SKM-1 (cell line): ENCODE measurements at regions not wholly inside any gene's neighbourhood (a gene's known extent, or its start where the extent isn't known, plus 50 kb on each side); places are given as distances from the start of the nearest gene placed in this dataset.
A peak's percentile ranks its signal among the peaks of the same experiment; 100 is the strongest.
"Not testable (repeated sequence)": the region's sequence is repeated elsewhere in the genome, so short reads cannot be mapped to it uniquely, and the experiment has no call there.

Experiments
- DNase-seq: peaks from one replicate; lab custom pipeline; 2025; ENCODE audit not compliant: unreplicated experiment; lab: John Stamatoyannopoulos, UW

DNA sequence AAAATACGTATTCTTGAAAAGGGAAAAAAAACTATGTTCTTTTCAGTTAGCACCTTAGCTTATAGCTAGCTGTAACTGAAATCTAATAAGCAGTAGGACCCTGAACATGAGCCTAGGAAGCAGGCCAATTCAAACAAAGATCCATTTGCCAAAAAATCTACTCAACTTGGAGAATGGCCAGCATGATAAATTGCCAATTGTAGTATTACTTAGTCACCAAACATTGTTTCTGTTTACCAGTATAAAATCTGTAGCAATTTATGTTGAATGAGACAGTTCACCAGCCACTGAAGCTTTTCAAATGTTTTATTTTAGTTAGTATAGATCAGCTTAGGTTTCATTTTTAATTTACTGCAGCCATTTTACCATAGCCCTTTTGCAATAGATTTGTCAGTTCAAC lies 323.6 kb upstream of the DIPK2B start:
- DNase-seq = no peak

DNA sequence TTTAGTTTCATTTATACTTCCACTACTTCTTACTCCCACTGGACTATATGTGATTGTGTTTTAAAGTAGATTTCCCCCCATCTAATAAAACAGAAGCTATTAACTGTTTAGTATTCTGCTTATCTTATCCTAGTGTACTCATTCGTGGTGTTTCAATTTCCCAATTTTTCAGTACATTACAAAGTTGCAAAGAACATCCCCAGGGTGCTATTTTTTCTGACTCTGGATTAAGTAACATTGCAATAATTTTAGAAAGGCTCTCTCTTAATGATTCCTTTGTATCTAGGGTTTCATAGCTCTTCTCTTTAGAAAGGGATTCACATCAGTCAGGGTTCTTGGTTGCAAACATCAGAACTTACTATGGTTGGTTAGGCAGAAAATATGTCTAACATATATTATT lies 317.9 kb upstream of the DIPK2B start:
- no peak for DNase-seq

DNA sequence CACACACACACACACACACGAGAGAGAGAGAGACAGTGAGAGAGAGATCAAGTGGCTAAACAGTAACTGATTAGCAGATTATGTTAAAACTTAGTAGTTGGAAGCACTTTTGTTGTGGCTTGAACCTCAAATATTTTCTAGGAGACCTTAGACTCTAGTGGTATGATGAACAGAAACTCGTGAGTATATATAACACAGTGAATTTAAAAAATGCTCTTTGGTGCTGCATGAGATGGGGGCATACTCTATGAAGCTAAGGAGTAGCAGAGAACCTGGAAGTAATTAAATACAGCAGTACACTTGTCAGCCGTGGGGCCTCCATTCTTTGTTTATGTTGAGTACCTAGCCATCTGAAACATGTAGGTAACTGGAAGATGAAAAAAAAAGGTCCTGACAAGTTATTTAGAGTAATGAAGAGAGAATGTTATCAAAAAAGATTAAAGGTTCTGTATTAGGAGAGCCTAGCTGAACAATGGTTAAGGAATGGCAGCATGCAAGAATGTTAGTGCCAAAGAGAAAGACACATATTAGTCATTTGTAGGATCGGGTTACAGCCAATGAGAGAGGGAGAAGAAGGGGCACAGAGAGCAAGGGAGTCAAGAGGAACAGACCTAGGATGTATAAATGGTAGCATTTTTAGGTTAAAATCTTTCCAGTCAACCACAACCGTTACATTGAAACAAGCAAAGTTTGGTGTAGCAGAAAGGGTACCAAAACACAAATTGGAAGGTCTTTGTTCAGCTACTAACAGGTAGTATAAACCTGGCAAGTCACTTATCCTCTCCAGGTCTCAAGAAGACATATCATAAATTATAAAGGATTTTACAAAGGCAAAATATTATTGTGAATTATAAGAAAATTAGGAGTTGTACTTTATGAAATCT lies 316.7 kb upstream of the DIPK2B start:
- DNase-seq = no peak

DNA sequence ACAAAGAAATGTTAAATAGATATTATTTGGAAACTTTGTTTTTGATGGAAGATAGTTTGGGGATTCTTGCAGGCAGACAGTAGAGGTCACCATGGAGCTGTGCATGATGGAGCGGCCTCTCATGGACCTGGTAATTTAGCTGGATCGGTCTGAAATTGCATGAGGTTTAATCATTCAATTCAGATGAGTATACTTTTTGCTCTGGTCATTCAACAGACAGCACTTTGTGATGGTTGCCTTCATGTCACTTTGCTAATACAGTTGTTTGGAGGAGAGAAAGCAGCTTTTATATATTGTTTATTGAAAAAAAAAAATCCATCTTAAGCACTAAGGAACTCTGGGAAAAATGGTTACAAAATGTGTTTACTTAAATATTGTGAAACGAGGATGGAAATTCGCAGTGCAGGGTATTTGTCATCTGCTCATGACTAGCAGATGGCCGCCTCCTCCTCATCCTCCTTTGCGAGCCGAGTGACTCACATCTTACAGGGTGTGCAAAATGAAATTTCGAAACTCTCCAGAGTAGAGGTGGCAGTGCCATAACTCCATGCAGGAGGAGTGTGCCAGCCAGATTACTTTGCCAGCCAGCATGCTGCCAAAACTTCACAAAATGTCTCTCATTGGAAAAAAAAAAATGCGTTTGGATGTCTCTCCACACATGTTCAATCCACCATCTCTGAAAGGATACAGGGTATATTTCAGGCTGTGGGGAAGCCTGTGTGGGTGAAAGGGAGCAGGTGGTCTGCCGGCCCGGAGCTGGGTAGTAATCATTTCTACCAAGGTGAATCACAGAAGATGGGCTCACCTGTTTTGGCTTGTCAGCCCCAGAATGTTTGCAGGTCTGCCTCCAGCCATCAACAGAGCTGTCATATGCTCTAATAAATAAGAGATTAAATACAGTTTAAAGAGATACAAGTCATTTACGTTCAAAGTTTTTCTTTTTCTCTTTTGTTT lies 314.9 kb upstream of the DIPK2B start:
- peak; percentile 55 for DNase-seq

DNA sequence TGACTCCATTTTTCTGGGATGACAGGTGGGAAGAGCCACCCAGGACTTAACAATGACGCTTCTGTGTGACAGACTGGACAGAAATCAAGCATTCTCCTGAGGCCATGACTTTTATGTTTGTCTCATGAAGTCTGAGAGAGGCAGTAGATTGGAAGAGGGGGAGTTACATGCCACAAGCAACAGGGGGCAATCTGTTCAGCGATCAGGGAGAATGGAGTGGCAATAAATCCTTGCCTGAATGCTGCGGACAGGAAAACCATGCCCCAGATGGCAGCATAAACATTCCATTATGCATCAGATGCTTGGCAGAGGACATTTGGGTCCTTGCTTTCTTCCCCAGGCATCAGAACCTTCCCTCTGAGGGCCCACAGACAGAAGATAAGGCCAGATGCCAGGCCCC lies 312.4 kb upstream of the DIPK2B start:
- DNase-seq = no peak

DNA sequence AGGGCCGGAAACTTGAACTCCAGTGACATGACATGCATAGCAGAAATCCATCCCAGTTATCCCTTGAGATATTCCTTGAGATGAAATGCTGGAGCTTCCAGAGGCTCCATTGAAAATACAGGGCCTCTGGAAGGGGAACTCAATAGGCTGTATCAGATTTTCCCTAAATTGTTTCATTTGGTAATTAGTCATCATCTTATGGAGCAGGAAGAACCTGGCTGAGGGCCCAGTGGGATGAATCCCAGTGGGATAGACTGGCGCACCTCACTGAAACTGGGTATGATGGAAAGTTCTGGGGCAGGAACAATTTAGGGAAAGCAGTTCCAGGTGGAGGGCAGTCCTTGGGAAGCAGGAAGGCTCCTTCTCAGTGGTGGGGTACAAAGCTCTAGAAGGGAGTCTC lies 307.8 kb upstream of the DIPK2B start:
- no peak for DNase-seq

DNA sequence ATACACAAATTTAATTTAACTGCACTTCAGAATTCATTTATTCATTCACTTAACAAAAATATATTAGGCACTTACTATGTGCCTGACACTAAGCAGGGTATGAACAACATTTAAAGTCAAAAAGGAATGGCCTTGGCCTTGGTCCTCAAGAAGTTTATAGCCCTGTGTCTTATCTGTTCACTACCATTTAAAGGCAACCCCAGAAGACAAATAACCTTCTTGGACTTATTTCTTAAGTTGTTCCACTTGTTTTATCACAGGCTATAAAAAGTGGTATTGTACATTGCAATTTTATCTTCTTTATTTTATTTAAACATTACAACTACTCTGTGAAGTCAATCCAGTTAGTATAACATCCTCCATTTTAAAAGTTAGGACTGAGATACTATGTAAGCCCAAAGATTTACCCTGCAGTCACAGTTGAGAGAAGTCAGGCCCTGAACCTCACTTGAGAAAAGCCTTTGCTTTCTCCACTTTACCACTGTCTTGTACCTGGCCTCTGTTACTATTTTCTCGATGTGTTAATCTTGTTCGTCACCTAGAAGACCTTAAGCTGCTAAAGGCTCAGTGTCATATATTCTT lies 305.6 kb upstream of the DIPK2B start:
- DNase-seq = no peak

DNA sequence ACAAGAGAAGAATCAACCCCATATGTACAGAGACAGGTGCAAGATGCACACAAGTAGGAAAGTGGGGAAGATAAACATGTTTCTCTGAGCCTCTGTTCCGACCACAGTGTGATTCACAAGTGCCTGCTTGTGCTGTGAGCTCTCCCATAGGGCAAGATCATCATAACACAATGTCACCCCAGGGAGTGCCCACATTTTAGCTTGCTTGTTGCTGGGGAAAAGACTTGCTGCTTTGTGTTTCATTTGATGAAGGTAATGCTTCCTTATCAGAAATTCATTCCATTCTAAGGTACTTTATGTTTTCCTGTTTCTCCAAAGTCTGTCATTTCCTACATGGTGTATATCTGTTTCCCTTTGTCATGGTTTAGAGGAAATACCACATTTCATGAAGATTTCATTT lies 304.5 kb upstream of the DIPK2B start:
- DNase-seq = no peak

DNA sequence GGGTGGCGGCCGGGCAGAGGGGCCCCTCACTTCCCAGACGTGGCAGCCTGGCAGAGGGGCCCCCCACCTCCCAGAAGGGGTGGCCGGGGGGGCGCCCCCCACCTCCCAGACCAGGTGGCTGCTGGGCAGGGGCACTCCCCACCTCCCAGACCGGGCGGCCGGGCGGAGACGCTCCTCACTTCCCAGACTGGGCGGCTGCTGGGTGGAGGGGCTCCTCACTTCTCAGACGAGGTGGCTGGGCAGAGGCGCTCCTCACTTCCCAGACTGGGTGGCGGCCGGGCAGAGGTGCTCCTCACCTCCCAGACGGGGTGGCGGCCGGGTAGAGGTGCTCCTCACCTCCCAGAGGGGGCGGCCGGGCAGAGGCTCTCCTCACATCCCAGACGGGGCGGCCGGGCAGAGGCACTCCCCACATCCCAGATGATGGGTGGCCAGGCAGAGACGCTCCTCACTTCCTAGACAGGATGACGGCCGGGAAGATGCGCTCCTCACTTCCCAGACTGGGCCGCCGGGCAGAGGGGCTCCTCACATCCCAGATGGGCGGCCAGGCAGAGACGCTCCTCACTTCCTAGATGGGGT lies 303.2 kb upstream of the DIPK2B start:
- DNase-seq = not testable (repeated sequence)

DNA sequence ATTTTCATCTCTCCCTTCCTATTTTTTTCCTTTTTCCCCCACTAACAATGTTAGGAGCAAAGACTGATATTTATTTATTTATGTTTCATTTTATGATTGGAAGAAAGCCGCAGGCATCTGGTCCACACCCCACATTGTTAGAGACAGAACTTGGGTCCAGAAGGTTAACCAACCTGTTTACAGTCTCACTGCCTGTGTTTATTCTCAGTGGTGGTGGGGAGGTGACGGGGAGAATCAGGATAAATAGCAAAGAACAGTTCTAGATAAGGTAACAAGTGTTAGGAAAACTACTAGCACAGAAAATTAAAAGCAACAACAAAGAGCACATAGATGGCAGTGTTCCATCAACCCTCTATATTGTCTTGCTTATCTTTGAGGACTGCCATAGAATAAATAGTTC lies 301.7 kb upstream of the DIPK2B start:
- DNase-seq = no peak

DNA sequence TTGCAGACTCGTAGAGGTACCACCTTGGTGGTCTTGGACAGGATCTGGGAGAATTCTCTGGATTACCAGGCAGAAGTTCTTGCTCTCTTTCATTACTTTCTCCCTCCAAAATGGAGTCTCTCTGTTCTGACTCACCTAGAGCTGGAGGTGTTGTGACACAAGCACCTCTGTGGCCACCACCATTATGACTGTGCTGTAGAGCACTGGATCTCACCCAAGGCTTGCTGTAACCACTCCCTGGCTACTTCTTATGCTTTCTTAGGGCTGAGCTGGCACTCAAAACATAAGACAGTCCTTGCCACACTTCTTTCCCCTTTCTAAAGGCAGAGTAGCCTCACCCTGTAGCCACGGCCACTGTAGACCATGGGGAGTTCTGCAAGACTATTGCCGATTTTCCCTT lies 296.6 kb upstream of the DIPK2B start:
- DNase-seq = no peak

DNA sequence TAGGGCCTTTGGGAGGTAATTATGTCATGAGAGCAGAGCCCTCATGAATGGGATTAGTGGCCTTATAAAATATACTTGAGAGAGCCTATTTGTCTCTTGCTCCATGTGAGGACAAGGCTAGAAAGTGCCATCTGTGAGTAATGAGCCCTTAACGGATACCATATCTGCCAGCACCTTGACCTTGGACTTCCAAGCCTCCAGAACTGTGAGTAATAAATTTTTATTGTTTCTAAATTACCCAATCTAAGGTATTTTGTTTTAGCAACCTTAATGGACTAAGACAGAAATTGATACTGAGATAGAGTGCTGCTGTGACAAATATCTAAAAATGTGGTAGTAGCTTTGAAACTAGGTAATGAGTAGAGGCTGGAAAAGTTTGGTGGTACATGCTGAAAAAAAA lies 285.0 kb upstream of the DIPK2B start:
- DNase-seq = no peak

DNA sequence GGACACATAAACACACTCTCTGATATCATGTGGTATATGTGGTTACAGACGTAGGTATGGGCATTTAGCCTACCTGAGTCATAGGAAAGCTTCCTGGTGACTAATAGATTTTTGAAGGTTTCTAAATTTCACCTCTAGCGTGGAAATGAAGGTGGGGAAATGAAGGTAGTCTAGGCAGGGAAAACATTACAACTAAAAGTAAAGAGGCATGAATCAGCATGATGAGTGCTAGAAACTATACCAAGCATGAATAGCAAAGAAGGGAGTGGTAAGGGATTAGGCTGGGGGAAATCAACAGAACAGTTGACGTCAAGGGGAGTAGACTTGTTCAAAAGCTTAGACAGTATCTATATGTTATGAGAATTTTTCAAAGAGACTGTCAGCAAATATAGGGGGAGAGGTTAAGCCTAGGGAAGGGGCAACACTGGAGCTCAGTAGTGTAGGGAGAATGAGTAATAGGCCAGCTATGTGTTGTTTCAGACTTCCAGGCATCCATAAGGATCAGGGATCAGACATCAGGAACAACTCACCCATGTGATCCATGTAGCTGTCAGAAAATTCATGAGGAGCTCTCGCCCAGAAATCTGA lies 279.3 kb upstream of the DIPK2B start:
- DNase-seq = no peak

DNA sequence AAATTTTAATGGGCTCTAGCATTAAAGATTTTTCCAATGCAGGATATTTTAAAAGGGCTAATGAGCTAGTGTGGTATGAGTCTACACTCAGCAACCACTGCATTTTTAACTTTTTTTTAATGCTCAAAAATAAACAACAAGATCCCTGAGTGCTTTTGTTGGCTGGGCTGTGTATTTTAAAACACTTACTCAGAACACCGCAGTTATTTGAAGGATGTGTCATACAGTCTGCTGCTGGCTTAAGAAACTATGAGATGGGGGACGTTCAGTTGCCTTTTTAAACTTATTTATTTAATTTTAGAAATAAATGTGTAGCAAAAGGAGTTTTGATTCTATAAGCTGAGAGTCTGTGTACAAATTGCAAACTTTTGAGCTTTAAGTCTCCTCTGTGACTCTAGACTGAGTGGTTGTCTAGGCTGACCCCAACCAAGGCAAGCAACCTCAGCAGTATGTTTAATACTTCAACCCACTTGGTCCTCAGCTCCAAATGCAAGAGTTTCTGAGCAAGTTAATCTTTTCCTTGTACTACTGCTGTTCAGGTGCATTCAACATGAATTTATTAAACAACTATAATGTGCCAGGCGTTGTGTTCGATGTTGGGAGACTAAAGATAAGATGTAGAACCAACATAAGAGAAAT lies 278.6 kb upstream of the DIPK2B start:
- no peak for DNase-seq

DNA sequence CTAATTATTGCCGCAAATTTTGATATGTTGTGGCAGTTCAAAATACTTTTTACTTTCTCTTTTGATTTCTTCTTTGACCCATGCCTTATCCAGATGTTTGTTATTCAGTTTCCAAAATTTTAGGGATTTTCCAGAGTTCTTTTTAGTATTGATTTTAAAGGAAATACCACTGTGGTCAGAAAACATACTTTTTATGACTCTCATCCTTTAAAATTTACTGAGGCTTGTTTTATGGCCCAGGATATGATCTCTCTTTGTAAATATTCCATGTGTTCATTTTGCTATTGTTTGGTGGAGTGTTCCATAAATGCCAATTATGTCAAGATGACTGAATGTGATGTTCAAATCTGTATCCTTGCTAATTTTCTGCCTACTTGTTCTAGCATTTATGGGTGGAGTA lies 272.3 kb upstream of the DIPK2B start:
- no peak for DNase-seq

DNA sequence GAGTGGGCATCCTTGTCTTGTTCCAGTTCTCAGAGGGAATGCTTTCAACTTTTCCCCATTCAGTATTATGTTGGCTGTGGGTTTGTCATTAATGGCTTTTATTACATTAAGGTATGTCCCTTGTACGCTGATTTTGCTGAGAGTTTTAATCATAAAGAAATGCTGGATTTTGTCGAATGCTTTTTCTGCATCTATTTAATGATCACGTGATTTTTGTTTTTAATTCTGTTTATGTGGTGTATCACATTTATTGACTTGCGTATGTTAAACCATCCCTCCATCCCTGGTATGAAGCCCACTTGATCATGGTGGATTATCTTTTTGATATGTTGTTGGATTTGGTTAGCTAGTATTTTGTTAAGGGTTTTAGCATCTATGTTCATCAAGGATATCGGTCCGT lies 266.9 kb upstream of the DIPK2B start:
- DNase-seq = not testable (repeated sequence)

DNA sequence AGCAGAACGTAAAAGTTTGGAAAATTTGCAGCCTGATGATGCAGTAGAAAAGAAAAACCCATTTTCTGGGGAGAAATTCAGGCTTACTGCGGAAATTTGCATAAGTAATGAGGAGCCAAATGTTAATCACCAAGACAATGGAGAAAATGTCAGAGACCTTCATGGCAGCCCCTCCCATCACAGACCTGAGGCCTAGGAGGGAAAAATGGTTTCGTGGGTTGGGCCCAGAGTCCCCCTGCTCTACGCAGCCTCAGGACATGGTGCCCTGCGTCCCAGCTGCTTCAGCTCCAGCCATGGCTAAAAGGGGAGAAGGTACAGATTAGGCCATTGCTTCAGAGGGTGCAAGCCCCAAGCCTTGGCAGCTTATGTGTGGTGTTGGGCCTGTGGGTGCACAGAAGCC lies 255.1 kb upstream of the DIPK2B start:
- not testable (repeated sequence) for DNase-seq

DNA sequence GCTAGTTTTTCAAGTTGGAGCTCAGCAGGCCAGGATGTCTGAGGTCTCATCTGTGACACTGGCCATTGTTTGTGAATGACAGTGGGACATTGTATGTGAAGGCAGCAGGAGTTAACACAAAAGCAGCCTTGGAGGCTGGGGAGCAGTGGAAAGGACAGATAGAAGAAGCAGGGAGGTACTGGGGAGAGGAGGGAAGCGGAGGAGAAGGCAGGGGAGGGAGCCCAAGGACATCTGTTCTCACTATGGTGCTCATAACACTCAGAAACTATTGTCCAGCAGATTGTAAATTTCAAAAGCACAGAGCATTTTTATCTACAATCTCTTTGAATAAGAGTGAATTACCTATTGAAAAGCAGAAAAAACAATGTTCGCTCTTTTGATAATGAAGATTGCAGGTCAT lies 253.6 kb upstream of the DIPK2B start:
- no peak for DNase-seq

DNA sequence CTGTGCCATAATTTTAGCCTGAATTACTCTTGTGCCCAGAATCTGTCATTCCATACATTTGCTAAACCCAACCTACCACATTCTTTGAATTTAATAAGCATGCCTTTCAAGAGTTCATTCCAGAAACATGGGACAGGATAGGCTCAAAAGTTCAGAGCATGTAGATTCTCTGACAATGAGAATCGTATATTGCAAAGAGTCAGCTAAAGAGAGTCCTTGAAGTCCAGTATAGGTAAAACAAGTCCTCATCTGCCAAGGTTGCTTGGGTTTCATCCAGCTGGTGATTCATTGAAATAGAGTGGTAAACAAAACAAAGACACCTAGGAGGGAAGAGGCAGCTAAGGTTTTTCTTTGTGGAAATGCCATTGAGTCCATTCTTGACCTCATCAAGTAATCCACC lies 249.3 kb upstream of the DIPK2B start:
- no peak for DNase-seq

DNA sequence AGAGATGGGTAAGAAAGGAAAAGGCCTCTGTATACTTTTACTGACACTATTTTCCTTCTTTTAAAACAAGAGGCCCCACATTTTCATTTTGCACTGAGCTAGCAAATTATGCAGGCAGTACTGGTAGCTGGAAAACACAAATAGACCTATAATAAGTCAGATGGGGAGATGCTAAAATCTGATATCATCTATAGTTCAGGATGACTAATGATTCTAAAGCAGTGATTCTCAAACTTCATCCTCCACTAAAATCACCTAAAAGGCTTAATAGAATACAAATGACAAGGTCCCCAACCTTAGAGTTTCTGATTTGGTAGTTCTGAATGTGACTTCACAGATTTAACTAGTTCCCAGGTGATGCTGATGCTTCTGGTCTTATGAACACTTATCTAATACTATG lies 247.3 kb upstream of the DIPK2B start:
- DNase-seq = no peak
